HCT116 (cell line): ENCODE measurements at regions not wholly inside any gene's neighbourhood (a gene's known extent, or its start where the extent isn't known, plus 50 kb on each side); places are given as distances from the start of the nearest gene placed in this dataset.

Experiments used
- ATAC-seq: fragments of 200-7000 bp; cut with Tn5 transposase; 2 replicates; pipeline ENCODE4 v1.9.1; 2020; ENCODE audit warnings: mild to moderate bottlenecking, moderate library complexity
- BruUV-seq: library from RNA; stranded (reverse); fragments of 400-500 nt; replicated peaks from 2 replicates; lab custom pipeline; 2021; lab: Mats Ljungman, UMichigan
- CTCF ChIA-PET: fragments of 300-600 bp; sonication (Branson Sonifier 250); formaldehyde crosslinking; loops from one replicate; lab custom pipeline; 2021; ENCODE audit warnings: antibody characterized with exemption; lab: Charles Lee
- POLR2A ChIA-PET: fragments of 300-600, 350-600 bp; sonication (Branson Sonifier 250); formaldehyde crosslinking; loops from one replicate; lab custom pipeline; 2021; ENCODE audit warnings: antibody characterized with exemption; lab: Charles Lee
- RAD21 ChIA-PET, 2 experiments: fragments of 300-600 bp; sonication (Branson Sonifier 250); formaldehyde crosslinking; loops; one replicate each; lab custom pipeline; 2023; ENCODE audit warnings: low total read pairs in 2 of 2; ENCODE audit not compliant: uncharacterized antibody in 2 of 2, unreplicated experiment in 2 of 2, low non-redundant PET in 1 of 2; lab: Charles Lee
- DNase-seq: peaks from one replicate; pipeline ENCODE4 v3.0.0-alpha.2; 2010; ENCODE audit warnings: low read depth, low spot score
- H2AFZ ChIP-seq: fragments of 200-600 bp; shearing (Covaris generic), sonication (generic); 2 replicates; pipeline ENCODE4 v1.6.1; 2017; ENCODE audit warnings: low read depth, mixed run types, mixed read lengths, antibody characterized with exemption, low read length; ENCODE audit not compliant: poor library complexity, severe bottlenecking
- H3K27ac ChIP-seq: 2 replicates; pipeline ENCODE4 v1.5.1; 2012; ENCODE audit warnings: low read depth, low read length
- H3K27me3 ChIP-seq: fragments of 200-600 bp; sonication (generic); 2 replicates; pipeline ENCODE4 v1.6.1; 2016; ENCODE audit warnings: mixed run types, low read length, mixed read lengths; ENCODE audit not compliant: insufficient read depth
- H3K36me3 ChIP-seq, 2 experiments: fragments of 200-500 bp in 1 of 2; fragments of 200-600 bp in 1 of 2; sonication (Bioruptor generic) in 1 of 2; sonication (generic) in 1 of 2; 2 replicates each; pipeline versions ENCODE4 v1.5.1 to v1.6.1; 2014 to 2016; ENCODE audit warnings: low read length in 2 of 2, inconsistent platforms in 1 of 2, mixed read lengths in 1 of 2, mixed run types in 1 of 2; ENCODE audit not compliant: insufficient read depth in 2 of 2, control insufficient read depth in 1 of 2
- H3K4me1 ChIP-seq, 2 experiments: fragments of 200-600 bp in 1 of 2; sonication (generic) in 1 of 2; 2 replicates each; pipeline versions ENCODE4 v1.5.1 to v1.6.1; 2012 to 2017; ENCODE audit warnings: low read length in 2 of 2, inconsistent platforms in 1 of 2, mild to moderate bottlenecking in 1 of 2, mixed read lengths in 1 of 2, mixed run types in 1 of 2, moderate library complexity in 1 of 2; ENCODE audit not compliant: insufficient read depth in 2 of 2, control insufficient read depth in 1 of 2
- H3K4me2 ChIP-seq: fragments of 200-600 bp; sonication (generic); 2 replicates; pipeline ENCODE4 v1.6.1; 2017; ENCODE audit warnings: mixed run types, low read length, mixed read lengths
- H3K4me3 ChIP-seq, 2 experiments: fragments of 200-600 bp in 1 of 2; sonication (generic) in 1 of 2; replicated peaks in 1 of 2; 2 replicates each; pipeline ENCODE4 v1.5.1; 2011 to 2016; ENCODE audit warnings: low read length in 2 of 2, control low read depth in 1 of 2, low read depth in 1 of 2, mild to moderate bottlenecking in 1 of 2, mixed read lengths in 1 of 2, mixed run types in 1 of 2
- H3K79me2 ChIP-seq: fragments of 200-600 bp; sonication (generic); 2 replicates; pipeline ENCODE4 v1.6.1; 2017; ENCODE audit warnings: mild to moderate bottlenecking, mixed run types, low read length, moderate library complexity, mixed read lengths; ENCODE audit not compliant: insufficient read depth
- H3K9ac ChIP-seq: fragments of 200-600 bp; sonication (generic); 2 replicates; pipeline ENCODE4 v1.6.1; 2016; ENCODE audit warnings: low read length, mixed read lengths
- H3K9me2 ChIP-seq: fragments of 200-600 bp; sonication (generic), shearing (Covaris generic); 2 replicates; pipeline ENCODE4 v1.6.1; 2017; ENCODE audit warnings: mixed run types, mild to moderate bottlenecking, moderate library complexity; ENCODE audit not compliant: insufficient read depth
- H3K9me3 ChIP-seq, 2 experiments: fragments of 200-500 bp in 1 of 2; fragments of 200-600 bp in 1 of 2; sonication (Bioruptor generic) in 1 of 2; sonication (generic) in 1 of 2; 2 replicates each; pipeline ENCODE4 v1.6.1; 2014 to 2017; ENCODE audit warnings: low read length in 2 of 2, mixed read lengths in 2 of 2, inconsistent platforms in 1 of 2, low read depth in 1 of 2, mild to moderate bottlenecking in 1 of 2, mixed run types in 1 of 2, moderate library complexity in 1 of 2; ENCODE audit not compliant: control insufficient read depth in 1 of 2, insufficient read depth in 1 of 2
- H4K20me1 ChIP-seq: fragments of 200-600 bp; sonication (generic), shearing (Covaris generic); 2 replicates; pipeline ENCODE4 v1.6.1; 2017; ENCODE audit warnings: mixed run types, mild to moderate bottlenecking, moderate library complexity; ENCODE audit not compliant: insufficient read depth
- ATF3 ChIP-seq: IDR thresholded peaks from 2 replicates; pipeline ENCODE4 v1.6.1; 2012
- CEBPB ChIP-seq: IDR thresholded peaks from 2 replicates; pipeline ENCODE4 v1.6.1; 2012; ENCODE audit warnings: low read depth
- ELF1 ChIP-seq: IDR thresholded peaks from 2 replicates; pipeline ENCODE4 v1.6.1; 2012; ENCODE audit warnings: low read depth, borderline replicate concordance
- EZH2 ChIP-seq: fragments of 200-600 bp; sonication (generic); IDR thresholded peaks from 2 replicates; pipeline ENCODE4 v1.6.1; 2017; ENCODE audit warnings: antibody characterized with exemption, mixed run types
- JUND ChIP-seq: IDR thresholded peaks from 2 replicates; pipeline ENCODE4 v1.6.1; 2012
- POLR2AphosphoS5 ChIP-seq: IDR thresholded peaks from 2 replicates; pipeline ENCODE4 v1.6.1; 2011; ENCODE audit warnings: mild to moderate bottlenecking, low read depth, low read length, moderate library complexity
- RAD21 ChIP-seq: IDR thresholded peaks from 2 replicates; pipeline ENCODE4 v1.6.1; 2012; ENCODE audit warnings: low read depth, mild to moderate bottlenecking
- TCF7L2 ChIP-seq: IDR thresholded peaks from 2 replicates; pipeline ENCODE4 v1.7.0; 2011; ENCODE audit warnings: borderline replicate concordance, inconsistent platforms; ENCODE audit not compliant: insufficient read depth, insufficient read length; ENCODE audit errors: extremely low read depth
- YY1 ChIP-seq: IDR thresholded peaks from 2 replicates; pipeline ENCODE4 v1.6.1; 2011; ENCODE audit warnings: low read length, low read depth, moderate library complexity, mild to moderate bottlenecking; ENCODE audit not compliant: insufficient replicate concordance; ENCODE audit errors: extremely low read depth
- ZNF274 ChIP-seq: fragments of 200-500 bp; sonication (Bioruptor generic); IDR thresholded peaks from 2 replicates; pipeline ENCODE4 v1.6.1; 2014; ENCODE audit warnings: mild to moderate bottlenecking, low read depth, low read length, inconsistent platforms
- intact Hi-C: fragments of 100-400 bp; cut with micrococcal nuclease; formaldehyde crosslinking; loops from 2 replicates; pipeline ENCODE4 v1.10.0; 2022
- TF ChIP-seq, protein P1 (sequence below): IDR thresholded peaks from 2 replicates; pipeline ENCODE4 v1.6.1; 2012

- no peaks in the 10 kb centered on the region for H4K20me1 ChIP-seq
- H2AFZ ChIP-seq: no peak overlapping the region
- H3K79me2 ChIP-seq: no peaks in the 10 kb centered on the region
- CTCF ChIA-PET: no interaction called here
- DNase-seq (no peak), ATAC-seq (no peak)
- H3K9ac ChIP-seq: no peak overlapping the region
- no peaks in the 10 kb centered on the region for H3K9me3 ChIP-seq
- H3K4me3 ChIP-seq: no peak overlapping the region
- intact Hi-C loops: no loop called here
- POLR2A ChIA-PET: no interaction called here
- RAD21 ChIA-PET: no interaction called here
- no peaks in the 10 kb centered on the region for H3K36me3 ChIP-seq
- no peak overlapping the region for H3K4me2 ChIP-seq
- H3K9me2 ChIP-seq: no peaks in the 10 kb centered on the region
- BruUV-seq: no TSS peak
- no peak overlapping the region for H3K27ac ChIP-seq
- TF ChIP-seq JUND (no peak), EZH2 (no peak)
- H3K4me1 ChIP-seq: no peaks in the 10 kb centered on the region
- H3K27me3 ChIP-seq: no peaks in the 10 kb centered on the region
These were observed 357.8 kb upstream of the RGMB start for GRCh38 chr5:98415663-98416062.

- DNase-seq (no peak), ATAC-seq (no peak)
- H4K20me1 ChIP-seq: no peaks in the 10 kb centered on the region
- H3K9me3 ChIP-seq: no peaks in the 10 kb centered on the region
- ChIA-PET RAD21 (no interaction called here), CTCF (no interaction called here), POLR2A (no interaction called here)
- intact Hi-C loops: no loop called here
- H3K79me2 ChIP-seq: no peaks in the 10 kb centered on the region
- no peak overlapping the region for H3K9ac ChIP-seq
- no TSS peak for BruUV-seq
- H3K27me3 ChIP-seq: no peaks in the 10 kb centered on the region
- no peak overlapping the region for H2AFZ ChIP-seq
- no peaks in the 10 kb centered on the region for H3K9me2 ChIP-seq
- H3K27ac ChIP-seq: no peak overlapping the region
- TF ChIP-seq CEBPB: no peak
- no peak for TF ChIP-seq TCF7L2
- TF ChIP-seq, protein P1, sequence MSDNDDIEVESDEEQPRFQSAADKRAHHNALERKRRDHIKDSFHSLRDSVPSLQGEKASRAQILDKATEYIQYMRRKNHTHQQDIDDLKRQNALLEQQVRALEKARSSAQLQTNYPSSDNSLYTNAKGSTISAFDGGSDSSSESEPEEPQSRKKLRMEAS: no peak
- no peak for TF ChIP-seq ATF3
- TF ChIP-seq RAD21: no peak
- TF ChIP-seq ELF1: no peak
- TF ChIP-seq YY1: no peak
- no peak for TF ChIP-seq ZNF274
- TF ChIP-seq POLR2AphosphoS5: no peak
- no peak for TF ChIP-seq JUND
- no peaks in the 10 kb centered on the region for H3K4me1 ChIP-seq
- H3K36me3 ChIP-seq: no peaks in the 10 kb centered on the region
- no peak overlapping the region for H3K4me3 ChIP-seq
- H3K4me2 ChIP-seq: no peak overlapping the region
These were observed 356.9 kb upstream of the RGMB start for GRCh38 chr5:98416541-98416940.
